Mesendoderm (in vitro differentiated cells): ENCODE measurements at regions not wholly inside any gene's neighbourhood (a gene's known extent, or its start where the extent isn't known, plus 50 kb on each side); places are given as distances from the start of the nearest gene placed in this dataset.

ENCODE experiments used
- DNase-seq: peaks from one replicate; pipeline ENCODE4 v3.0.0; 2013
- H2AK5ac ChIP-seq: 2 replicates; pipeline ENCODE4 v1.6.1; 2013; ENCODE audit warnings: low read length, inconsistent platforms
- H2BK120ac ChIP-seq: 2 replicates; pipeline ENCODE4 v1.6.1; 2013; ENCODE audit warnings: low read depth, mild to moderate bottlenecking, low read length, moderate library complexity, mixed read lengths
- H2BK15ac ChIP-seq: replicated peaks from 2 replicates; pipeline ENCODE4 v1.6.1; 2013; ENCODE audit warnings: low read depth, mild to moderate bottlenecking, moderate library complexity
- H2BK5ac ChIP-seq: 2 replicates; pipeline ENCODE4 v1.6.1; 2013; ENCODE audit warnings: low read length, inconsistent platforms
- H3K18ac ChIP-seq: 2 replicates; pipeline ENCODE4 v1.6.1; 2013; ENCODE audit warnings: mild to moderate bottlenecking, low read length, mixed read lengths
- H3K23ac ChIP-seq: one replicate; pipeline ENCODE4 v1.6.1; 2013; ENCODE audit warnings: low read length
- H3K27ac ChIP-seq: 2 replicates; pipeline ENCODE4 v1.5.1; 2013; ENCODE audit warnings: low read depth, mild to moderate bottlenecking, inconsistent platforms, low read length, moderate library complexity
- H3K27me3 ChIP-seq: 2 replicates; pipeline ENCODE4 v1.6.1; 2013; ENCODE audit warnings: low read length, control low read depth, mild to moderate bottlenecking, inconsistent platforms; ENCODE audit not compliant: insufficient read depth, poor library complexity
- H3K36me3 ChIP-seq: 2 replicates; pipeline ENCODE4 v1.6.1; 2013; ENCODE audit warnings: low read length, inconsistent platforms; ENCODE audit not compliant: control insufficient read depth, insufficient read depth
- H3K4ac ChIP-seq: one replicate; pipeline ENCODE4 v1.6.1; 2013; ENCODE audit warnings: low read depth, mild to moderate bottlenecking, low read length, moderate library complexity
- H3K4me1 ChIP-seq: 2 replicates; pipeline ENCODE4 v1.6.1; 2013; ENCODE audit warnings: low read depth, low read length, inconsistent platforms; ENCODE audit not compliant: control insufficient read depth
- H3K4me2 ChIP-seq: 2 replicates; pipeline ENCODE4 v1.6.1; 2013; ENCODE audit warnings: low read length
- H3K4me3 ChIP-seq: 2 replicates; pipeline ENCODE4 v1.5.1; 2013; ENCODE audit warnings: mild to moderate bottlenecking, low read length
- H3K56ac ChIP-seq: one replicate; pipeline ENCODE4 v1.6.1; 2013; ENCODE audit warnings: low read length
- H3K79me1 ChIP-seq: 2 replicates; pipeline ENCODE4 v1.6.1; 2013; ENCODE audit warnings: low read length, inconsistent platforms
- H3K79me2 ChIP-seq: 2 replicates; pipeline ENCODE4 v1.6.1; 2013; ENCODE audit warnings: mild to moderate bottlenecking, low read length; ENCODE audit not compliant: control insufficient read depth, insufficient read depth
- H3K9ac ChIP-seq: 2 replicates; pipeline ENCODE4 v1.6.1; 2013; ENCODE audit warnings: low read length, inconsistent platforms
- H4K5ac ChIP-seq: one replicate; pipeline ENCODE4 v1.6.1; 2013; ENCODE audit warnings: low read length
- H4K8ac ChIP-seq: one replicate; pipeline ENCODE4 v1.6.1; 2013; ENCODE audit warnings: low read depth, mild to moderate bottlenecking, control low read depth, low read length, moderate library complexity
- WGBS: extraction: QIAGEN DNeasy Blood & Tissue Kit; methylation state at CpG from one replicate; pipeline ENCODE4 v1.1.7; 2013; ENCODE audit warnings: low lambda C conversion rate, missing lambda C conversion rate; ENCODE audit not compliant: insufficient coverage; ENCODE audit errors: extremely low coverage; 5-methylcytosine and 5-hydroxymethylcytosine counted together

DNA sequence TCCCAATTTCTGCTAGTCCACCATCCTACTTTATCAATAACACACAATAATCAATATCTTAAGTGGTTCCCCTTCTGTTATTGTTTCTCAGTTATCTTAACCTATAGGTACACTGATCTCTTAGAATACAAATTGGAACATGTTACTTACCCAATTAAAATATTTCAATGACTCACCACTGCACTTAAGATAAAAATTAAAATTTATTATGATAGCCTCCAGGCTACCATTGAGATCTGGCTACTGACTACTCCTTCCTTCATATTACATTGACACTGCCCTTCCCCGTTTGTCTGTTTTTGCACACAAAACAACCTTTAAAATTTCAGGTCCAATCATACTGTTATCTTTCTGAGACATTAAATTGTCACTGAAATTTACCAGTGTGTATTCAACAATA lies 1074.7 kb downstream of the ADGRL3 start:
- no peak overlapping the region for H3K9ac ChIP-seq

DNA sequence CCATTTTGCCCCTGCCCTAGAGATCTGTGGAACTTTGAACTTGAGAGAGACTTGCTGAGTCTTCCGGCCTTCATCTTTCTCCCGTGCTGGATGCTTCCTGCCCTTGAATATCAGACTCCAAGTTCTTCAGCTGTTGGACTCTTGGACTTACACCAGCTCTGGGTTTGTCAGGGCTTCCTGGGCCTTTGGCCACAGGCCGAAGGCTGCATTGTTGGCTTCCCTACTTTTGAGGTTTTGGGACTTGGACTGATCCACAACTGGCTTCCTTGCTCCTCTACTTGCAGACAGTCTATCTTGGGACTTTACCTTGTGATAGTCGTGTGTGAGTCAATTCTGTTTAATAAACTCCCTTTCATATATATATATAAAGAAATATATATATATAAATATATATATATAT lies 1071.0 kb downstream of the ADGRL3 start:
- Histone ChIP-seq H3K79me2 (no peaks in the 10 kb centered on the region), H3K4me1 (no peaks in the 10 kb centered on the region), H3K4me2 (no peak overlapping the region), H2BK15ac (no peak overlapping the region), H3K9ac (no peak overlapping the region), H3K4ac (no peak overlapping the region), H2BK120ac (no peak overlapping the region), H3K27me3 (no peaks in the 10 kb centered on the region), H3K27ac (no peak overlapping the region), H4K5ac (no peak overlapping the region), H3K56ac (no peak overlapping the region), H4K8ac (no peak overlapping the region), H3K79me1 (no peaks in the 10 kb centered on the region), H3K36me3 (no peaks in the 10 kb centered on the region), H3K18ac (no peak overlapping the region), H2BK5ac (no peak overlapping the region), H3K23ac (no peak overlapping the region), H3K4me3 (no peak overlapping the region), H2AK5ac (no peak overlapping the region)
- no peak for DNase-seq
- WGBS = no CpG with 5 or more reads among the region's 4 CpGs

More for the DNA sequence above, 1074.7 kb downstream of the ADGRL3 start:
- H3K4ac ChIP-seq = no peak overlapping the region
- no peaks in the 10 kb centered on the region for H3K4me1 ChIP-seq
- no CpG with 5 or more reads among the region's 1 CpG for WGBS
- no peak overlapping the region for H4K5ac ChIP-seq
- no peak overlapping the region for H3K27ac ChIP-seq
- H3K79me1 ChIP-seq = no peaks in the 10 kb centered on the region
- no peaks in the 10 kb centered on the region for H3K79me2 ChIP-seq
- DNase-seq = no peak
- no peak overlapping the region for H3K23ac ChIP-seq
- H2BK5ac ChIP-seq = no peak overlapping the region
- H3K4me3 ChIP-seq = no peak overlapping the region
- H4K8ac ChIP-seq = no peak overlapping the region
- no peak overlapping the region for H2BK15ac ChIP-seq
- no peak overlapping the region for H3K18ac ChIP-seq
- H3K27me3 ChIP-seq = no peaks in the 10 kb centered on the region
- H3K56ac ChIP-seq = no peak overlapping the region
- no peak overlapping the region for H2BK120ac ChIP-seq
- no peaks in the 10 kb centered on the region for H3K36me3 ChIP-seq
- no peak overlapping the region for H3K4me2 ChIP-seq
- no peak overlapping the region for H2AK5ac ChIP-seq

- Histone ChIP-seq H3K4me3 (no peak overlapping the region), H3K27ac (no peak overlapping the region), H3K9ac (no peak overlapping the region), H3K23ac (no peak overlapping the region), H3K27me3 (no peaks in the 10 kb centered on the region), H3K56ac (no peak overlapping the region), H2BK5ac (no peak overlapping the region), H3K4ac (no peak overlapping the region), H3K79me2 (no peaks in the 10 kb centered on the region), H3K18ac (no peak overlapping the region), H3K36me3 (no peaks in the 10 kb centered on the region), H4K5ac (no peak overlapping the region), H2BK120ac (no peak overlapping the region), H3K4me2 (no peak overlapping the region), H4K8ac (no peak overlapping the region), H2BK15ac (no peak overlapping the region), H3K4me1 (no peaks in the 10 kb centered on the region), H3K79me1 (no peaks in the 10 kb centered on the region), H2AK5ac (no peak overlapping the region)
- no peak for DNase-seq
- no CpG with 5 or more reads among the region's 4 CpGs for WGBS
These were observed 1069.8 kb downstream of the ADGRL3 start for GRCh38 chr4:62269918-62270317.

- no peak overlapping the region for H3K18ac ChIP-seq
- no peak overlapping the region for H2BK15ac ChIP-seq
- no peak overlapping the region for H3K4me3 ChIP-seq
- H2BK5ac ChIP-seq = no peak overlapping the region
- H2AK5ac ChIP-seq = no peak overlapping the region
- H2BK120ac ChIP-seq = no peak overlapping the region
- no peak overlapping the region for H3K4ac ChIP-seq
- no peaks in the 10 kb centered on the region for H3K36me3 ChIP-seq
- H3K23ac ChIP-seq = no peak overlapping the region
- H3K79me1 ChIP-seq = no peaks in the 10 kb centered on the region
- no peak overlapping the region for H3K56ac ChIP-seq
- no peak for DNase-seq
- no peak overlapping the region for H3K4me2 ChIP-seq
- no peak overlapping the region for H3K9ac ChIP-seq
- H3K27ac ChIP-seq = no peak overlapping the region
- H4K8ac ChIP-seq = no peak overlapping the region
- no peaks in the 10 kb centered on the region for H3K27me3 ChIP-seq
- H4K5ac ChIP-seq = no peak overlapping the region
- no peaks in the 10 kb centered on the region for H3K79me2 ChIP-seq
- H3K4me1 ChIP-seq = no peaks in the 10 kb centered on the region
These were observed 1063.3 kb downstream of the ADGRL3 start for GRCh38 chr4:62263454-62263853.

GRCh38 chr4:62262676-62263075 lies 1062.5 kb downstream of the ADGRL3 start:
- no peaks in the 10 kb centered on the region for H3K79me2 ChIP-seq
- no peaks in the 10 kb centered on the region for H3K4me1 ChIP-seq
- no peak for DNase-seq
- no peak overlapping the region for H2BK15ac ChIP-seq
- no peak overlapping the region for H3K4me2 ChIP-seq
- H3K23ac ChIP-seq = no peak overlapping the region
- H3K4me3 ChIP-seq = no peak overlapping the region
- no peak overlapping the region for H2BK120ac ChIP-seq
- H4K5ac ChIP-seq = no peak overlapping the region
- H3K4ac ChIP-seq = no peak overlapping the region
- H2BK5ac ChIP-seq = no peak overlapping the region
- H3K27me3 ChIP-seq = no peaks in the 10 kb centered on the region
- no peak overlapping the region for H3K27ac ChIP-seq
- no peak overlapping the region for H3K18ac ChIP-seq
- no peak overlapping the region for H3K9ac ChIP-seq
- H3K56ac ChIP-seq = no peak overlapping the region
- WGBS = no CpG with 5 or more reads among the region's 1 CpG
- H3K79me1 ChIP-seq = no peaks in the 10 kb centered on the region
- no peaks in the 10 kb centered on the region for H3K36me3 ChIP-seq
- no peak overlapping the region for H4K8ac ChIP-seq
- no peak overlapping the region for H2AK5ac ChIP-seq

- H3K79me1 ChIP-seq = no peaks in the 10 kb centered on the region
- no peak overlapping the region for H2BK5ac ChIP-seq
- no peak overlapping the region for H4K8ac ChIP-seq
- no peak overlapping the region for H2BK15ac ChIP-seq
- H3K4ac ChIP-seq = no peak overlapping the region
- WGBS = no CpG with 5 or more reads among the region's 3 CpGs
- H3K56ac ChIP-seq = no peak overlapping the region
- H3K4me3 ChIP-seq = no peak overlapping the region
- no peaks in the 10 kb centered on the region for H3K4me1 ChIP-seq
- no peak overlapping the region for H3K4me2 ChIP-seq
- no peaks in the 10 kb centered on the region for H3K27me3 ChIP-seq
- H3K79me2 ChIP-seq = no peaks in the 10 kb centered on the region
- peak; percentile 56 for DNase-seq
- H2AK5ac ChIP-seq = no peak overlapping the region
- H3K9ac ChIP-seq = no peak overlapping the region
- H3K27ac ChIP-seq = no peak overlapping the region
- no peak overlapping the region for H2BK120ac ChIP-seq
- no peaks in the 10 kb centered on the region for H3K36me3 ChIP-seq
- no peak overlapping the region for H4K5ac ChIP-seq
- H3K23ac ChIP-seq = no peak overlapping the region
- H3K18ac ChIP-seq = no peak overlapping the region
These were observed 1060.1 kb downstream of the ADGRL3 start for GRCh38 chr4:62260254-62260653.
